Activated T-cell treated with anti-CD3 and anti-CD28 coated beads, Interleukin-2, amount 50 U/mL, for 24 hours (primary cell): ENCODE measurements at regions not wholly inside any gene's neighbourhood (a gene's known extent, or its start where the extent isn't known, plus 50 kb on each side); places are given as distances from the start of the nearest gene placed in this dataset.
A peak's percentile ranks its signal among the peaks of the same experiment; 100 is the strongest.

Experiments
- DNase-seq: peaks from one replicate; pipeline ENCODE4 v3.0.0-alpha.2; 2020
- H3K27ac Mint-ChIP-seq: 2 replicates; pipeline ENCODE4 v1.8.0; 2020; ENCODE audit warnings: mild to moderate bottlenecking, mixed read lengths
- H3K27me3 Mint-ChIP-seq: 2 replicates; pipeline ENCODE4 v1.8.0; 2020; ENCODE audit warnings: mixed read lengths
- H3K36me3 Mint-ChIP-seq: 2 replicates; pipeline ENCODE4 v1.8.0; 2020; ENCODE audit warnings: low read depth, mixed read lengths
- H3K4me1 Mint-ChIP-seq: 2 replicates; pipeline ENCODE4 v1.8.0; 2020; ENCODE audit warnings: low read depth, mixed read lengths
- H3K4me3 Mint-ChIP-seq: 2 replicates; pipeline ENCODE4 v1.8.0; 2020; ENCODE audit warnings: mild to moderate bottlenecking, moderate library complexity, mixed read lengths
- H3K9me3 Mint-ChIP-seq: 2 replicates; pipeline ENCODE4 v1.8.0; 2020; ENCODE audit warnings: mixed read lengths

DNA sequence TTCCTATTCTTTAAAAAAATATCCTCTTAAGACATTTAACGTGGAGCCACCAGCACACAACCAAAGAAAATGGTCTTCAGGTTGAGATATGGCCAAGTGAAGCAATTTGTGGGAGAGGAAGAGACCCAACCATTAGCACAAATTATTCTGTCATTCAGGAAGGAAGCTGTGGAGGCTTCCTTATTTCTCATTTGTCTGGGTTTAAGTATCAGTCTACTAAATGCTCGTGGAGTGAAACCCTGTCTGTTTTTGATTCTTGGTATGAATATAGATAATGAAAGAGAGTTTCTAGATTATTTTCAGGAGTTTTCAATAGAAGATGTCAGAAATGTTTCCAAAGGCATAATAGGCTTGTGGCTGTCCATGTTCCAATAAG is 125.1 kb downstream of the GPR65 start:
- Mint-ChIP-seq H3K4me3 (peak overlapping the region; percentile 38), H3K36me3 (no peaks in the 10 kb centered on the region), H3K9me3 (peaks cover 18% of the 10 kb centered on the region), H3K4me1 (peaks cover 25% of the 10 kb centered on the region), H3K27ac (peak overlapping the region; percentile 64), H3K27me3 (peaks cover 10% of the 10 kb centered on the region)
- DNase-seq = no peak
